ENCODE measurements at regions not wholly inside any gene's neighbourhood (a gene's known extent, or its start where the extent isn't known, plus 50 kb on each side); places are given as distances from the start of the nearest gene placed in this dataset.

GRCh38 chr11:26860895-26861294, 133.0 kb upstream of the FIBIN start:
- no peak overlapping the region for H2AFZ ChIP-seq (ENCODE audit: low read depth, low read length)
- H3K27me3 ChIP-seq (ENCODE audit: low read depth, low read length) = no peaks in the 10 kb centered on the region
- no peaks in the 10 kb centered on the region for H3K79me2 ChIP-seq (ENCODE audit: low read length)
- no peaks in the 10 kb centered on the region for H3K36me3 ChIP-seq (replicated peaks; ENCODE audit: low read depth, low read length)
- H3K9ac ChIP-seq (ENCODE audit: low read length) = no peak overlapping the region
- no peak overlapping the region for H3K4me2 ChIP-seq (ENCODE audit: low read length)
- H4K20me1 ChIP-seq (ENCODE audit: insufficient read depth, low read length) = no peaks in the 10 kb centered on the region
- no peak overlapping the region for H3K27ac ChIP-seq (ENCODE audit: low read length)
- TF ChIP-seq CTCF (IDR thresholded peaks at IDR 0.05; ENCODE audit: low read depth, low read length) (no peak), EZH2phosphoT487 (IDR thresholded peaks at IDR 0.05; ENCODE audit: low read depth) (no peak)
- H3K4me1 ChIP-seq (ENCODE audit: low read length) = no peaks in the 10 kb centered on the region
- no peaks in the 10 kb centered on the region for H3K9me3 ChIP-seq (ENCODE audit: insufficient read depth, low read length)
- H3K4me3 ChIP-seq (ENCODE audit: low read length) = no peak overlapping the region

GRCh38 chr11:26862801-26863200, 131.1 kb upstream of the FIBIN start:
- H3K4me1 ChIP-seq (ENCODE audit: low read length) = no peaks in the 10 kb centered on the region
- no peaks in the 10 kb centered on the region for H4K20me1 ChIP-seq (ENCODE audit: insufficient read depth, low read length)
- no peak overlapping the region for H3K4me3 ChIP-seq (ENCODE audit: low read length)
- no peak overlapping the region for H2AFZ ChIP-seq (ENCODE audit: low read depth, low read length)
- H3K36me3 ChIP-seq (replicated peaks; ENCODE audit: low read depth, low read length) = no peaks in the 10 kb centered on the region
- TF ChIP-seq EZH2phosphoT487 (IDR thresholded peaks at IDR 0.05; ENCODE audit: low read depth) (no peak), CTCF (IDR thresholded peaks at IDR 0.05; ENCODE audit: low read depth, low read length) (no peak)
- H3K9ac ChIP-seq (ENCODE audit: low read length) = no peak overlapping the region
- H3K4me2 ChIP-seq (ENCODE audit: low read length) = no peak overlapping the region
- H3K27ac ChIP-seq (ENCODE audit: low read length) = no peak overlapping the region
- H3K79me2 ChIP-seq (ENCODE audit: low read length) = no peaks in the 10 kb centered on the region
- H3K9me3 ChIP-seq (ENCODE audit: insufficient read depth, low read length) = no peaks in the 10 kb centered on the region
- H3K27me3 ChIP-seq (ENCODE audit: low read depth, low read length) = no peaks in the 10 kb centered on the region

GRCh38 chr11:26865703-26866102, 128.2 kb upstream of the FIBIN start:
- Histone ChIP-seq H3K4me1 (ENCODE audit: low read length) (no peaks in the 10 kb centered on the region), H4K20me1 (ENCODE audit: insufficient read depth, low read length) (no peaks in the 10 kb centered on the region), H3K27me3 (ENCODE audit: low read depth, low read length) (no peaks in the 10 kb centered on the region), H3K4me2 (ENCODE audit: low read length) (no peak overlapping the region), H3K36me3 (replicated peaks; ENCODE audit: low read depth, low read length) (no peaks in the 10 kb centered on the region), H3K9ac (ENCODE audit: low read length) (no peak overlapping the region), H3K4me3 (ENCODE audit: low read length) (no peak overlapping the region), H3K79me2 (ENCODE audit: low read length) (no peaks in the 10 kb centered on the region), H3K9me3 (ENCODE audit: insufficient read depth, low read length) (no peaks in the 10 kb centered on the region), H2AFZ (ENCODE audit: low read depth, low read length) (no peak overlapping the region), H3K27ac (ENCODE audit: low read length) (no peak overlapping the region)
- no peak for TF ChIP-seq CTCF (IDR thresholded peaks at IDR 0.05; ENCODE audit: low read depth, low read length)

GRCh38 chr11:26867286-26867685, 126.6 kb upstream of the FIBIN start:
- Histone ChIP-seq H4K20me1 (ENCODE audit: insufficient read depth, low read length) (no peaks in the 10 kb centered on the region), H3K9ac (ENCODE audit: low read length) (no peak overlapping the region), H3K4me3 (ENCODE audit: low read length) (no peak overlapping the region), H3K27ac (ENCODE audit: low read length) (no peak overlapping the region), H2AFZ (ENCODE audit: low read depth, low read length) (no peak overlapping the region), H3K27me3 (ENCODE audit: low read depth, low read length) (no peaks in the 10 kb centered on the region), H3K4me1 (ENCODE audit: low read length) (no peaks in the 10 kb centered on the region), H3K9me3 (ENCODE audit: insufficient read depth, low read length) (no peaks in the 10 kb centered on the region), H3K4me2 (ENCODE audit: low read length) (no peak overlapping the region), H3K36me3 (replicated peaks; ENCODE audit: low read depth, low read length) (no peaks in the 10 kb centered on the region), H3K79me2 (ENCODE audit: low read length) (no peaks in the 10 kb centered on the region)
- no peak for TF ChIP-seq CTCF (IDR thresholded peaks at IDR 0.05; ENCODE audit: low read depth, low read length)
- TF ChIP-seq EZH2phosphoT487 (IDR thresholded peaks at IDR 0.05; ENCODE audit: low read depth) = no peak
